K562 (cell line): ENCODE measurements at regions not wholly inside any gene's neighbourhood (a gene's known extent, or its start where the extent isn't known, plus 50 kb on each side); places are given as distances from the start of the nearest gene placed in this dataset.

Source experiments
- ATAC-seq: fragments of 200-7000 bp; cut with Tn5 transposase; 3 replicates; pipeline ENCODE4 v1.9.1; 2020; ENCODE audit warnings: moderate library complexity
- BruUV-seq: library from RNA; stranded (reverse); fragments of 400-500 nt; replicated peaks from 2 replicates; lab custom pipeline; 2021; lab: Mats Ljungman, UMichigan
- CTCF ChIA-PET: fragments of 300-600 bp; formaldehyde crosslinking; extraction: SDS; loops from one replicate; lab custom pipeline; 2021; ENCODE audit warnings: low intra/inter-chr PET ratio; lab: Yijun Ruan, JAX
- POLR2A ChIA-PET: fragments of 300-600, 350-650 bp; sonication (Branson Sonifier 250); formaldehyde crosslinking; extraction: SDS; loops from one replicate; lab custom pipeline; 2021; ENCODE audit warnings: antibody characterized with exemption, inconsistent platforms; lab: Yijun Ruan, JAX
- DNase-seq, 4 experiments: peaks; one replicate each; pipeline versions ENCODE4 v3.0.0 to v3.0.0-alpha.2; 2011 to 2018; ENCODE audit warnings: low spot score in 3 of 4, mixed read lengths in 3 of 4; ENCODE audit errors: extremely low read depth in 1 of 4
- FAIRE-seq: peaks from 2 replicates; lab custom pipeline; 2011; peaks lifted over from hg19 to GRCh38; lab: Jason Lieb, UNC
- H2AFZ ChIP-seq: 2 replicates; pipeline ENCODE4 v1.6.0; 2011; ENCODE audit warnings: low read depth, low read length, control low read depth, inconsistent platforms
- H3K27ac ChIP-seq: fragments of 200-600 bp; 3 replicates; pipeline ENCODE4 v1.8.0; 2011; ENCODE audit warnings: low read depth, mild to moderate bottlenecking, control low read depth, inconsistent platforms, low read length, moderate library complexity, mixed read lengths; ENCODE audit errors: extremely low read depth
- H3K27me3 ChIP-seq, 2 experiments: fragments of 300-600 bp in 1 of 2; 2 replicates in 1 of 2; 3 replicates in 1 of 2; pipeline versions ENCODE4 v1.6.0 to v1.8.0; 2011; ENCODE audit warnings: inconsistent platforms in 2 of 2, low read length in 2 of 2, mild to moderate bottlenecking in 1 of 2, mixed read lengths in 1 of 2, moderate library complexity in 1 of 2; ENCODE audit not compliant: control insufficient read depth in 2 of 2, insufficient read depth in 2 of 2
- H3K36me3 ChIP-seq: fragments of 300-600 bp; 3 replicates; pipeline ENCODE4 v1.8.0; 2011; ENCODE audit warnings: mild to moderate bottlenecking, low read length, inconsistent platforms; ENCODE audit not compliant: control insufficient read depth, insufficient read depth
- H3K4me1 ChIP-seq, 2 experiments: fragments of 200-600 bp in 1 of 2; replicated peaks in 1 of 2; 2 replicates in 1 of 2; 3 replicates in 1 of 2; pipeline versions ENCODE4 v1.5.1 to v1.8.0; 2011; ENCODE audit warnings: inconsistent platforms in 2 of 2, low read length in 2 of 2, mild to moderate bottlenecking in 1 of 2, mixed read lengths in 1 of 2, moderate library complexity in 1 of 2; ENCODE audit not compliant: control insufficient read depth in 2 of 2, insufficient read depth in 2 of 2
- H3K4me2 ChIP-seq: 2 replicates; pipeline ENCODE4 v1.6.1; 2011; ENCODE audit warnings: low read length, control low read depth, inconsistent platforms, mixed read lengths; ENCODE audit not compliant: insufficient read depth
- H3K4me3 ChIP-seq: fragments of 200-600 bp; sonication (generic), shearing (Covaris generic); 2 replicates; pipeline ENCODE4 v1.5.1; 2016; ENCODE audit warnings: control low read depth, inconsistent platforms
- H3K79me2 ChIP-seq: fragments of 200-600 bp; 3 replicates; pipeline ENCODE4 v1.8.0; 2011; ENCODE audit warnings: low read length, inconsistent platforms; ENCODE audit not compliant: control insufficient read depth, insufficient read depth
- H3K9ac ChIP-seq, 2 experiments: 2 replicates each; pipeline versions ENCODE4 v1.6.0 to v1.6.1; 2011; ENCODE audit warnings: low read depth in 2 of 2, low read length in 2 of 2, control low read depth in 1 of 2, inconsistent platforms in 1 of 2, mild to moderate bottlenecking in 1 of 2, mixed read lengths in 1 of 2; ENCODE audit not compliant: insufficient read depth in 1 of 2
- H3K9me1 ChIP-seq: one replicate; pipeline ENCODE4 v1.6.0; 2011; ENCODE audit warnings: inconsistent platforms, mild to moderate bottlenecking, low read length, moderate library complexity; ENCODE audit not compliant: control insufficient read depth, insufficient read depth
- H3K9me3 ChIP-seq: replicated peaks from 2 replicates; pipeline ENCODE4 v1.5.1; 2011; ENCODE audit warnings: low read depth, low read length, inconsistent platforms; ENCODE audit not compliant: control insufficient read depth, insufficient read depth
- H4K20me1 ChIP-seq: replicated peaks from 2 replicates; pipeline ENCODE4 v1.6.1; 2011; ENCODE audit warnings: low read length, inconsistent platforms, mixed read lengths; ENCODE audit not compliant: control insufficient read depth, insufficient read depth
- CBFA2T2 ChIP-seq: fragments of 450-650 bp; conservative IDR thresholded peaks from 2 replicates; pipeline ENCODE4 v1.6.1; 2017; ENCODE audit warnings: mild to moderate bottlenecking
- CHD4 ChIP-seq: fragments of 200-600 bp; sonication (generic); IDR thresholded peaks from 3 replicates; pipeline ENCODE4 v1.6.1; 2012; ENCODE audit warnings: low read depth, mild to moderate bottlenecking, mixed read lengths, low read length, inconsistent platforms; ENCODE audit not compliant: insufficient read depth, insufficient replicate concordance, poor library complexity, severe bottlenecking
- HCFC1 ChIP-seq: IDR thresholded peaks from 2 replicates; pipeline ENCODE4 v1.6.1; 2012; ENCODE audit warnings: low read depth, low read length, improper control_type of control experiment
- KLF16 ChIP-seq: IDR thresholded peaks from 2 replicates; pipeline ENCODE4 v1.6.1; 2016; ENCODE audit warnings: antibody characterized with exemption
- NFRKB ChIP-seq: fragments of 450-650 bp; IDR thresholded peaks from 2 replicates; pipeline ENCODE4 v1.6.1; 2016; ENCODE audit warnings: low read depth
- SMARCB1 ChIP-seq: IDR thresholded peaks from 2 replicates; pipeline ENCODE4 v1.6.1; 2011; ENCODE audit warnings: improper control_type of control experiment, low read depth; ENCODE audit not compliant: insufficient read length
- TAF15 ChIP-seq: fragments of 200-400 bp; formaldehyde crosslinking; IDR thresholded peaks from 2 replicates; pipeline ENCODE4 v1.6.1; 2017; ENCODE audit warnings: mild to moderate bottlenecking, low read depth, low read length, moderate library complexity
- ZNF785 ChIP-seq: fragments of 250-450 bp; sonication (Bioruptor Pico); IDR thresholded peaks from 2 replicates; pipeline ENCODE4 v1.4.0; 2020; ENCODE audit warnings: mild to moderate bottlenecking
- WGBS: fragments of 100-300 bp; shearing (Covaris generic); methylation state at CpG from one replicate; pipeline ENCODE4 v1.1.6; 2016; ENCODE audit warnings: low coverage, mixed read lengths; ENCODE audit not compliant: insufficient coverage; ENCODE audit errors: missing lambda C conversion rate; 5-methylcytosine and 5-hydroxymethylcytosine counted together
- in situ Hi-C: fragments of 300-500 bp; cut with MboI; formaldehyde crosslinking; loops from 4 replicates; pipeline ENCODE4 v1.15.0; 2018; ENCODE audit warnings: inconsistent platforms, mixed read lengths
- intact Hi-C: fragments of 100-400 bp; cut with micrococcal nuclease; formaldehyde crosslinking; loops from 2 replicates; pipeline ENCODE4 v1.14.2; 2022
- TF ChIP-seq, protein P1 (sequence below): sonication (generic); formaldehyde crosslinking; IDR thresholded peaks from 2 replicates; pipeline ENCODE4 v1.8.0; 2022; ENCODE audit warnings: mild to moderate bottlenecking, missing genetic modification reagents
- TF ChIP-seq, protein P2 (sequence below): IDR thresholded peaks from 2 replicates; pipeline ENCODE4 v1.6.1; 2012; ENCODE audit warnings: low read depth, low read length, improper control_type of control experiment, borderline replicate concordance
- TF ChIP-seq, protein P3 (sequence below): fragments of 450-650 bp; IDR thresholded peaks from 2 replicates; pipeline ENCODE4 v1.6.1; 2018; ENCODE audit warnings: mild to moderate bottlenecking, low read depth; ENCODE audit not compliant: partially characterized antibody

DNA sequence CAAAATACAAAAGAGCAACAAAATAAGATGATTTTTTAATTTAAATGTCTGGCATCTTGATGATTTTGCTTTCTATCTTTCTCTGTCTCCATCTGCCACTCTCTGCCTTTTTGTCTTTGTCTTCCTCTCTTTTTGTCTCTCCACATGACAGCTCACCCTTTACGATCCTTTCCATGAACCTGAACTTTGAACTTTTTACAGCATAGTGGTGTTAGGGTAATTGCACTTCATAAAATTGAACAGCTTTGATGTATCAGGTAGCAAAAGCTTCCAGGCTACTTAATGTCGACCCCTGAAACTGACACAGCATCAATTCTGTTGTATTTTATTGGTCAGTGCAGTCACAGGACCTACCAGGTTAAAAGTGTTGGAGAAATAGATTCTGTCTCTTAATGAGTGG lies 1517.0 kb downstream of the ADGRL3 start (continued):
- TF ChIP-seq CHD4: no peak
- TF ChIP-seq TAF15: no peak
- no peak for TF ChIP-seq KLF16
- TF ChIP-seq, protein P1, sequence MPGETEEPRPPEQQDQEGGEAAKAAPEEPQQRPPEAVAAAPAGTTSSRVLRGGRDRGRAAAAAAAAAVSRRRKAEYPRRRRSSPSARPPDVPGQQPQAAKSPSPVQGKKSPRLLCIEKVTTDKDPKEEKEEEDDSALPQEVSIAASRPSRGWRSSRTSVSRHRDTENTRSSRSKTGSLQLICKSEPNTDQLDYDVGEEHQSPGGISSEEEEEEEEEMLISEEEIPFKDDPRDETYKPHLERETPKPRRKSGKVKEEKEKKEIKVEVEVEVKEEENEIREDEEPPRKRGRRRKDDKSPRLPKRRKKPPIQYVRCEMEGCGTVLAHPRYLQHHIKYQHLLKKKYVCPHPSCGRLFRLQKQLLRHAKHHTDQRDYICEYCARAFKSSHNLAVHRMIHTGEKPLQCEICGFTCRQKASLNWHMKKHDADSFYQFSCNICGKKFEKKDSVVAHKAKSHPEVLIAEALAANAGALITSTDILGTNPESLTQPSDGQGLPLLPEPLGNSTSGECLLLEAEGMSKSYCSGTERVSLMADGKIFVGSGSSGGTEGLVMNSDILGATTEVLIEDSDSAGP: no peak
- no peak for TF ChIP-seq SMARCB1
- TF ChIP-seq NFRKB: no peak
- TF ChIP-seq, protein P2, sequence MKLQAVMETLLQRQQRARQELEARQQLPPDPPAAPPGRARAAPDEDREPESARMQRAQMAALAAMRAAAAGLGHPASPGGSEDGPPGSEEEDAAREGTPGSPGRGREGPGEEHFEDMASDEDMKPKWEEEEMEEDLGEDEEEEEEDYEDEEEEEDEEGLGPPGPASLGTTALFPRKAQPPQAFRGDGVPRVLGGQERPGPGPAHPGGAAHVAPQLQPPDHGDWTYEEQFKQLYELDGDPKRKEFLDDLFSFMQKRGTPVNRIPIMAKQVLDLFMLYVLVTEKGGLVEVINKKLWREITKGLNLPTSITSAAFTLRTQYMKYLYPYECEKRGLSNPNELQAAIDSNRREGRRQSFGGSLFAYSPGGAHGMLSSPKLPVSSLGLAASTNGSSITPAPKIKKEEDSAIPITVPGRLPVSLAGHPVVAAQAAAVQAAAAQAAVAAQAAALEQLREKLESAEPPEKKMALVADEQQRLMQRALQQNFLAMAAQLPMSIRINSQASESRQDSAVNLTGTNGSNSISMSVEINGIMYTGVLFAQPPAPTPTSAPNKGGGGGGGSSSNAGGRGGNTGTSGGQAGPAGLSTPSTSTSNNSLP: no peak
- no peak for TF ChIP-seq HCFC1

DNA sequence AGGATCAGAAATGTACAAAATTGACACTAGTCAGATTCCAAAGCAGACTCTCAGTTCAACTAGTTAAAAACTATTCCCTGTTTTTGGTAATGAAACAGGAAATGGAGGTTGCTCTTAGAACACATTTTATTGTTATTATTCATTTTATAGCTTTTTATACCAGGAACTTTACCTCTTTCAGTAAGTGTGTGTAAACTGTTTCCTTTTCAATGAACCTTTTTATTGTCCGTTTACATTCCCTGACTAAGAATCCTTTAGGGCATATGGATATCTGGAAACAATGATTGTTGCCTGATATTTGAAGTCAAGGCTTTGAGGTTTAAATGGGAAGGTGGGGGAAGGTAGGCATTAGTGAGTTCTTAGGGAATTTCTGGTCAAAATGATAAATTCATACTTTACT lies 1511.4 kb downstream of the ADGRL3 start:
- Histone ChIP-seq H3K27ac (no peak overlapping the region), H3K27me3 (no peaks in the 10 kb centered on the region), H3K4me2 (no peak overlapping the region), H3K9ac (no peak overlapping the region), H4K20me1 (no peaks in the 10 kb centered on the region), H3K9me1 (no peaks in the 10 kb centered on the region), H3K4me1 (no peaks in the 10 kb centered on the region), H3K9me3 (no peaks in the 10 kb centered on the region; the same call in 1 of the 2 replicates), H3K4me3 (no peak overlapping the region), H2AFZ (no peak overlapping the region), H3K36me3 (no peaks in the 10 kb centered on the region), H3K79me2 (no peaks in the 10 kb centered on the region)
- POLR2A ChIA-PET: interaction anchor here (0.7 kb wide), 1 partner anchor 447 kb away, joined by 3 read pairs; no protein-coding TSS in a partner anchor
- BruUV-seq: no TSS peak
- intact Hi-C loops: no loop called here
- no peak for FAIRE-seq
- CTCF ChIA-PET: no interaction called here
- in situ Hi-C loops: no loop called here
- 0% methylated on average over 1 of the region's 1 CpG for WGBS
- ATAC-seq: no peak
- no peak for TF ChIP-seq ZNF785 (CRISPR knock-in tag)
- TF ChIP-seq, protein P3, sequence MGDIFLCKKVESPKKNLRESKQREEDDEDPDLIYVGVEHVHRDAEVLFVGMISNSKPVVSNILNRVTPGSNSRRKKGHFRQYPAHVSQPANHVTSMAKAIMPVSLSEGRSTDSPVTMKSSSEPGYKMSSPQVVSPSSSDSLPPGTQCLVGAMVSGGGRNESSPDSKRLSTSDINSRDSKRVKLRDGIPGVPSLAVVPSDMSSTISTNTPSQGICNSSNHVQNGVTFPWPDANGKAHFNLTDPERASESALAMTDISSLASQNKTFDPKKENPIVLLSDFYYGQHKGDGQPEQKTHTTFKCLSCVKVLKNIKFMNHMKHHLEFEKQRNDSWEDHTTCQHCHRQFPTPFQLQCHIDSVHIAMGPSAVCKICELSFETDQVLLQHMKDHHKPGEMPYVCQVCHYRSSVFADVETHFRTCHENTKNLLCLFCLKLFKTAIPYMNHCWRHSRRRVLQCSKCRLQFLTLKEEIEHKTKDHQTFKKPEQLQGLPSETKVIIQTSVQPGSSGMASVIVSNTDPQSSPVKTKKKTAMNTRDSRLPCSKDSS: no peak
- no peak for TF ChIP-seq CBFA2T2
- DNase-seq: no peak
